AG04449 (cell line): ENCODE measurements at regions not wholly inside any gene's neighbourhood (a gene's known extent, or its start where the extent isn't known, plus 50 kb on each side); places are given as distances from the start of the nearest gene placed in this dataset.
"Not testable (repeated sequence)": the region's sequence is repeated elsewhere in the genome, so short reads cannot be mapped to it uniquely, and the experiment has no call there.

Source experiments
- CTCF ChIA-PET: fragments of 350-600 bp; formaldehyde crosslinking; extraction: SDS; loops from one replicate; lab custom pipeline; 2021; ENCODE audit warnings: antibody characterized with exemption; lab: Yijun Ruan, JAX
- POLR2A ChIA-PET: fragments of 400-600, 350-600 bp; formaldehyde crosslinking; extraction: SDS; loops from one replicate; lab custom pipeline; 2020; ENCODE audit warnings: antibody characterized with exemption, inconsistent platforms; lab: Yijun Ruan, JAX
- DNase-seq: peaks from one replicate; pipeline ENCODE4 v3.0.0-alpha.2; 2010; ENCODE audit warnings: low read depth, low spot score
- H3K4me3 ChIP-seq: 2 replicates; pipeline ENCODE4 v1.5.1; 2011; ENCODE audit warnings: low read depth, mild to moderate bottlenecking, control low read depth, low read length
- CTCF ChIP-seq: IDR thresholded peaks from one replicate; pipeline ENCODE4 v1.5.1; 2011; ENCODE audit warnings: mild to moderate bottlenecking, moderate library complexity, low read length, control low read depth, inconsistent platforms; ENCODE audit not compliant: insufficient read depth; ENCODE audit errors: missing control alignments

GRCh38 chr1:168467452-168467851 is 76.3 kb downstream of the XCL2 start:
- ChIA-PET POLR2A (no interaction called here), CTCF (interaction anchor here (1.2 to 5.1 kb wide), 4 partner anchors 10 to 134 kb away, joined by 3 to 24 read pairs (median 10); no protein-coding TSS in a partner anchor)
- no peak for TF ChIP-seq CTCF
- no peak overlapping the region for H3K4me3 ChIP-seq
- no peak for DNase-seq

GRCh38 chr1:168466714-168467131 is 77.1 kb downstream of the XCL2 start:
- CTCF ChIA-PET, result interaction anchor here (1.2 to 5.1 kb wide), 3 partner anchors 11 to 134 kb away, joined by 3 to 24 read pairs (median 3); no protein-coding TSS in a partner anchor
- H3K4me3 ChIP-seq, result no peak overlapping the region
- no peak for TF ChIP-seq CTCF
- DNase-seq, result no peak
- POLR2A ChIA-PET, result no interaction called here

- ChIA-PET CTCF (interaction anchor here (5.1 kb wide), 1 partner anchor 26 kb away, joined by 24 read pairs; no protein-coding TSS in a partner anchor), POLR2A (no interaction called here)
- DNase-seq, result no peak
- TF ChIP-seq CTCF, result no peak
- no peak overlapping the region for H3K4me3 ChIP-seq
These were observed 77.6 kb downstream of the XCL2 start for GRCh38 chr1:168466092-168466713.

- POLR2A ChIA-PET, H3K4me3 ChIP-seq, DNase-seq, CTCF ChIA-PET: not testable (repeated sequence)
These were observed 82.7 kb downstream of the XCL2 start for GRCh38 chr1:168461108-168461507.

- H3K4me3 ChIP-seq, DNase-seq, POLR2A ChIA-PET: not testable (repeated sequence)
- CTCF ChIA-PET, result interaction anchor here (1.3 to 4.0 kb wide), 3 partner anchors 12 to 115 kb away, joined by 3 to 21 read pairs (median 4); no protein-coding TSS in a partner anchor
These were observed 86.5 kb downstream of the XCL2 start for GRCh38 chr1:168457296-168457695.

- no peak for TF ChIP-seq CTCF
These were observed 88.0 kb downstream of the XCL2 start for GRCh38 chr1:168455764-168456163.

GRCh38 chr1:168454211-168454815 is 89.5 kb downstream of the XCL2 start:
- no peak overlapping the region for H3K4me3 ChIP-seq
- ChIA-PET CTCF (interaction anchor here (1.7 to 4.0 kb wide), 4 partner anchors 11 to 123 kb away, joined by 4 to 21 read pairs (median 6); no protein-coding TSS in a partner anchor), POLR2A (no interaction called here)
- no peak for TF ChIP-seq CTCF
- no peak for DNase-seq

More at GRCh38 chr1:168455764-168456163, 88.0 kb downstream of the XCL2 start:
- H3K4me3 ChIP-seq, result no peak overlapping the region
- DNase-seq, result no peak
- POLR2A ChIA-PET, result interaction anchor here (0.6 kb wide), 1 partner anchor 54 kb away, joined by 3 read pairs; no protein-coding TSS in a partner anchor
- CTCF ChIA-PET, result interaction anchor here (2.5 to 4.0 kb wide), 2 partner anchors 12 to 16 kb away, joined by 6 to 21 read pairs; no protein-coding TSS in a partner anchor
